PC-9 (cell line): ENCODE measurements at regions not wholly inside any gene's neighbourhood (a gene's known extent, or its start where the extent isn't known, plus 50 kb on each side); places are given as distances from the start of the nearest gene placed in this dataset.

Experiments
- BruUV-seq: library from RNA; stranded (reverse); fragments of 400-500 nt; replicated peaks from 2 replicates; lab custom pipeline; 2021; lab: Mats Ljungman, UMichigan
- CTCF ChIA-PET: fragments of 300-600 bp; sonication (Branson Sonifier 250); formaldehyde crosslinking; loops from one replicate; lab custom pipeline; 2022; ENCODE audit warnings: antibody characterized with exemption; lab: Charles Lee
- POLR2A ChIA-PET: fragments of 300-600 bp; sonication (Branson Sonifier 250); formaldehyde crosslinking; loops from one replicate; lab custom pipeline; 2022; ENCODE audit warnings: antibody characterized with exemption; ENCODE audit not compliant: unreplicated experiment; lab: Charles Lee
- DNase-seq, 2 experiments: peaks; one replicate each; pipeline versions ENCODE4 v3.0.0 to v3.0.0-alpha.2; 2015 to 2022; ENCODE audit warnings: mixed read lengths in 1 of 2
- H2AFZ ChIP-seq: fragments of 200-600 bp; sonication (generic); 2 replicates; pipeline ENCODE4 v1.8.1; 2017; ENCODE audit warnings: antibody characterized with exemption
- H3F3A ChIP-seq: fragments of 200-600 bp; sonication (generic); 2 replicates; pipeline ENCODE4 v1.8.1; 2017; ENCODE audit warnings: antibody characterized with exemption, mild to moderate bottlenecking, low read depth; ENCODE audit not compliant: insufficient read depth
- H3K27ac ChIP-seq: fragments of 200-600 bp; sonication (generic); 2 replicates; pipeline ENCODE4 v1.6.1; 2016; ENCODE audit warnings: mixed run types
- H3K27me3 ChIP-seq: fragments of 200-600 bp; sonication (generic); 2 replicates; pipeline ENCODE4 v1.6.1; 2016; ENCODE audit warnings: low read depth, mixed run types; ENCODE audit not compliant: insufficient read depth
- H3K36me3 ChIP-seq: fragments of 200-600 bp; sonication (generic); 2 replicates; pipeline ENCODE4 v1.6.1; 2016; ENCODE audit warnings: low read depth, mixed run types
- H3K4me1 ChIP-seq: fragments of 200-600 bp; sonication (generic); replicated peaks from 2 replicates; pipeline ENCODE4 v1.6.1; 2016; ENCODE audit warnings: mixed run types; ENCODE audit not compliant: insufficient read depth
- H3K4me2 ChIP-seq: fragments of 200-600 bp; sonication (generic); 2 replicates; pipeline ENCODE4 v1.6.1; 2017; ENCODE audit warnings: mixed run types
- H3K4me3 ChIP-seq: fragments of 200-600 bp; sonication (generic); 2 replicates; pipeline ENCODE4 v1.6.1; 2016; ENCODE audit warnings: mixed run types
- H3K79me2 ChIP-seq: fragments of 200-600 bp; sonication (generic); 2 replicates; pipeline ENCODE4 v1.6.1; 2017; ENCODE audit warnings: low read depth, mixed run types
- H3K9me2 ChIP-seq: fragments of 200-600 bp; sonication (generic); 2 replicates; pipeline ENCODE4 v1.8.1; 2017; ENCODE audit warnings: mild to moderate bottlenecking; ENCODE audit not compliant: insufficient read depth
- H3K9me3 ChIP-seq: fragments of 200-600 bp; sonication (generic); 2 replicates; pipeline ENCODE4 v1.8.1; 2016; ENCODE audit warnings: low read depth; ENCODE audit not compliant: insufficient read depth
- H4K20me1 ChIP-seq: fragments of 200-600 bp; sonication (generic); 2 replicates; pipeline ENCODE4 v1.8.1; 2017; ENCODE audit not compliant: insufficient read depth
- EZH2 ChIP-seq: fragments of 200-600 bp; sonication (generic); IDR thresholded peaks from 2 replicates; pipeline ENCODE4 v1.8.0; 2017; ENCODE audit warnings: antibody characterized with exemption, low read depth
- intact Hi-C: fragments of 100-400 bp; cut with micrococcal nuclease; formaldehyde crosslinking; loops from one replicate; pipeline ENCODE4 v1.10.0; 2022; ENCODE audit not compliant: unreplicated experiment
- TF ChIP-seq, protein P1 (sequence below): fragments of 200-600 bp; sonication (generic); conservative IDR thresholded peaks from 2 replicates; pipeline ENCODE4 v1.6.1; 2017; ENCODE audit warnings: mixed run types, antibody characterized with exemption, mild to moderate bottlenecking, moderate library complexity

DNA sequence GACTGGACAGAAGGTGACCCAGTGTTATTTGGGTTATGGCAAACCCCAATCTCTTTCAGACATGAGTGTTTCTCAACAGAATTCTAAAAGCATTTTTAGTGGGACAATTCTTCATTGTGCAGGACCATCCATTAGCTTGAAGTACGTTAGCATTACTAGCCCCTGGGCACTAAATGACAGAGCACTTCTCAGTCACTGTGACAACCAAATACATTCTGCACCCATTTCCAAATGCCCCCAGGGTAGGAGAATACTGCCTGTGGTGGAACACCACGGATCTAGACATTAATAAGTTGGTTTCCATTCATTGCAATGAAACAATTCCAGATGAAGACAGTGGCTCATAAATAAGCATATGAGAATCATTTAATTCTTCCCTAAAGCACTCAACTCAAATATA lies 102.4 kb upstream of the FRMD4A start:
- no peak for TF ChIP-seq EZH2
- TF ChIP-seq, protein P1, sequence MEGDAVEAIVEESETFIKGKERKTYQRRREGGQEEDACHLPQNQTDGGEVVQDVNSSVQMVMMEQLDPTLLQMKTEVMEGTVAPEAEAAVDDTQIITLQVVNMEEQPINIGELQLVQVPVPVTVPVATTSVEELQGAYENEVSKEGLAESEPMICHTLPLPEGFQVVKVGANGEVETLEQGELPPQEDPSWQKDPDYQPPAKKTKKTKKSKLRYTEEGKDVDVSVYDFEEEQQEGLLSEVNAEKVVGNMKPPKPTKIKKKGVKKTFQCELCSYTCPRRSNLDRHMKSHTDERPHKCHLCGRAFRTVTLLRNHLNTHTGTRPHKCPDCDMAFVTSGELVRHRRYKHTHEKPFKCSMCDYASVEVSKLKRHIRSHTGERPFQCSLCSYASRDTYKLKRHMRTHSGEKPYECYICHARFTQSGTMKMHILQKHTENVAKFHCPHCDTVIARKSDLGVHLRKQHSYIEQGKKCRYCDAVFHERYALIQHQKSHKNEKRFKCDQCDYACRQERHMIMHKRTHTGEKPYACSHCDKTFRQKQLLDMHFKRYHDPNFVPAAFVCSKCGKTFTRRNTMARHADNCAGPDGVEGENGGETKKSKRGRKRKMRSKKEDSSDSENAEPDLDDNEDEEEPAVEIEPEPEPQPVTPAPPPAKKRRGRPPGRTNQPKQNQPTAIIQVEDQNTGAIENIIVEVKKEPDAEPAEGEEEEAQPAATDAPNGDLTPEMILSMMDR = no peak
- Histone ChIP-seq H3K79me2 (no peaks in the 10 kb centered on the region), H3K9me2 (no peaks in the 10 kb centered on the region), H3K4me1 (no peaks in the 10 kb centered on the region), H3K4me3 (no peak overlapping the region), H2AFZ (no peak overlapping the region), H3F3A (no peaks in the 10 kb centered on the region), H3K4me2 (no peak overlapping the region), H3K27ac (no peak overlapping the region), H3K27me3 (no peaks in the 10 kb centered on the region; the same call in 1 of the 2 replicates), H4K20me1 (no peaks in the 10 kb centered on the region), H3K36me3 (no peaks in the 10 kb centered on the region), H3K9me3 (no peaks in the 10 kb centered on the region)
- CTCF ChIA-PET = no interaction called here
- intact Hi-C loops = no loop called here
- POLR2A ChIA-PET = no interaction called here
- BruUV-seq = no TSS peak
- no peak for DNase-seq

DNA sequence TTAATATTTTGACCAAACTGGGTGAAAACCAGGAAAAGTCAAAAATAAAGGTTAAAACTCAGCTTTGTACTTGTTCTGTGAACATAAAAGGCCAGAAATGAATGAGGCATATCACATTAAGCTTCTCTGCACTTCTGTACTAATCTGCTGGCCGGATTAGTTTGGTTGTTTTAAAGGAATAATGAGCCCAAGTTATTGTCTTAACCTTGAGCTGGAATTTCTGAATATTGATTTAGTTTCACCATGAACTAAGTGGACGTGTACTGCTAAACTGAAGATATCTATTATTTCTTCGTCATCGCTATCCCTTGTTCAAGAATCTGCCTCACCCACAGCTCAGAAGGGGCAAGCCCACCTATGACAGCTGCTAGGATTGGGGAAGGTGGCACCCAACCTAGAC lies 101.1 kb upstream of the FRMD4A start:
- CTCF ChIA-PET = no interaction called here
- no peak overlapping the region for H3K4me2 ChIP-seq
- no peaks in the 10 kb centered on the region for H3K79me2 ChIP-seq
- TF ChIP-seq, protein P1 = no peak
- no peak for TF ChIP-seq EZH2
- H3K9me3 ChIP-seq = no peaks in the 10 kb centered on the region
- H3K27ac ChIP-seq = no peak overlapping the region
- POLR2A ChIA-PET = no interaction called here
- H3F3A ChIP-seq = no peaks in the 10 kb centered on the region
- H3K27me3 ChIP-seq = no peaks in the 10 kb centered on the region; the same call in 1 of the 2 replicates
- no TSS peak for BruUV-seq
- DNase-seq = no peak
- intact Hi-C loops = no loop called here
- H3K4me1 ChIP-seq = no peaks in the 10 kb centered on the region
- no peak overlapping the region for H2AFZ ChIP-seq
- no peak overlapping the region for H3K4me3 ChIP-seq
- H3K9me2 ChIP-seq = no peaks in the 10 kb centered on the region
- H3K36me3 ChIP-seq = no peaks in the 10 kb centered on the region
- no peaks in the 10 kb centered on the region for H4K20me1 ChIP-seq

GRCh38 chr10:14429043-14429700 lies 98.4 kb upstream of the FRMD4A start:
- H4K20me1 ChIP-seq = no peaks in the 10 kb centered on the region
- no peak overlapping the region for H3K4me3 ChIP-seq
- TF ChIP-seq, protein P1 = no peak
- TF ChIP-seq EZH2 = no peak
- intact Hi-C loops = no loop called here
- DNase-seq = no peak
- no TSS peak for BruUV-seq
- H3K27ac ChIP-seq = no peak overlapping the region
- no peaks in the 10 kb centered on the region for H3F3A ChIP-seq
- no peaks in the 10 kb centered on the region for H3K9me2 ChIP-seq
- H3K27me3 ChIP-seq = no peaks in the 10 kb centered on the region; the same call in 1 of the 2 replicates
- no peaks in the 10 kb centered on the region for H3K9me3 ChIP-seq
- ChIA-PET POLR2A (no interaction called here), CTCF (no interaction called here)
- H2AFZ ChIP-seq = no peak overlapping the region
- H3K36me3 ChIP-seq = no peaks in the 10 kb centered on the region
- no peak overlapping the region for H3K4me2 ChIP-seq
- H3K4me1 ChIP-seq = no peaks in the 10 kb centered on the region
- H3K79me2 ChIP-seq = no peaks in the 10 kb centered on the region
